Ishikawa (cell line): ENCODE measurements at regions not wholly inside any gene's neighbourhood (a gene's known extent, or its start where the extent isn't known, plus 50 kb on each side); places are given as distances from the start of the nearest gene placed in this dataset.

Experiments
- EP300 ChIP-seq: IDR thresholded peaks from 2 replicates; pipeline ENCODE4 v1.6.1; 2012; ENCODE audit warnings: borderline replicate concordance
- MAX ChIP-seq: IDR thresholded peaks from 2 replicates; pipeline ENCODE4 v1.6.1; 2012
- NFIC ChIP-seq: IDR thresholded peaks from 2 replicates; pipeline ENCODE4 v1.6.1; 2012
- TAF1 ChIP-seq: IDR thresholded peaks from 2 replicates; pipeline ENCODE4 v1.6.1; 2012; ENCODE audit warnings: low read depth, mild to moderate bottlenecking
- TCF12 ChIP-seq: IDR thresholded peaks from 2 replicates; pipeline ENCODE4 v1.6.1; 2012; ENCODE audit warnings: low read depth
- TEAD4 ChIP-seq: IDR thresholded peaks from 2 replicates; pipeline ENCODE4 v1.6.1; 2012
- YY1 ChIP-seq: IDR thresholded peaks from 2 replicates; pipeline ENCODE4 v1.6.1; 2012; ENCODE audit warnings: low read depth
- ZBTB7A ChIP-seq: IDR thresholded peaks from 2 replicates; pipeline ENCODE4 v1.6.1; 2012; ENCODE audit warnings: low read depth

- TF ChIP-seq TAF1: no peak
- TF ChIP-seq ZBTB7A: no peak
- no peak for TF ChIP-seq TCF12
- TF ChIP-seq MAX: no peak
- no peak for TF ChIP-seq EP300
- TF ChIP-seq TEAD4: no peak
- no peak for TF ChIP-seq NFIC
- no peak for TF ChIP-seq YY1
Measured at GRCh38 chr10:83769281-83769820, 370.0 kb upstream of the GHITM start.
